ENCODE measurements at regions not wholly inside any gene's neighbourhood (a gene's known extent, or its start where the extent isn't known, plus 50 kb on each side); places are given as distances from the start of the nearest gene placed in this dataset.

DNA sequence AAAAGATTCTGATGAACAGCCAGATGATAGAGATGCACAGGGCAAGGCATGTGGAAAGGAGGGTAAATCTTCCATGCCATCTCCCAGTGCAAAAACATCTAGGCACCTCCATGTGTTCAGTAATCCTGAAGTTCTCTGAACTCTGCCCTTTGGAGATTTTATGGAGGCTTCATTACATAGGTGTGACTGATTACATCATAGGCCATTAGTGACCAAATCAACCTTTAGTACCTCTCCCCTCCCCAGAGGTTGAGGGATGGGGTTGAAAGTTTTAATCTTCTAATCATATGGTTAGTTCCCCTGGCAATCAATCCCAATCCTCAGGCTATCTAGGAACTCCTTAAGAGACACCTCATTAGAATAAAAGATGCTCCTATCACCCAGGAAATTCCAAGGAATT is 2190.2 kb upstream of the PIK3C3 start (continued):
- TF ChIP-seq, protein P1, sequence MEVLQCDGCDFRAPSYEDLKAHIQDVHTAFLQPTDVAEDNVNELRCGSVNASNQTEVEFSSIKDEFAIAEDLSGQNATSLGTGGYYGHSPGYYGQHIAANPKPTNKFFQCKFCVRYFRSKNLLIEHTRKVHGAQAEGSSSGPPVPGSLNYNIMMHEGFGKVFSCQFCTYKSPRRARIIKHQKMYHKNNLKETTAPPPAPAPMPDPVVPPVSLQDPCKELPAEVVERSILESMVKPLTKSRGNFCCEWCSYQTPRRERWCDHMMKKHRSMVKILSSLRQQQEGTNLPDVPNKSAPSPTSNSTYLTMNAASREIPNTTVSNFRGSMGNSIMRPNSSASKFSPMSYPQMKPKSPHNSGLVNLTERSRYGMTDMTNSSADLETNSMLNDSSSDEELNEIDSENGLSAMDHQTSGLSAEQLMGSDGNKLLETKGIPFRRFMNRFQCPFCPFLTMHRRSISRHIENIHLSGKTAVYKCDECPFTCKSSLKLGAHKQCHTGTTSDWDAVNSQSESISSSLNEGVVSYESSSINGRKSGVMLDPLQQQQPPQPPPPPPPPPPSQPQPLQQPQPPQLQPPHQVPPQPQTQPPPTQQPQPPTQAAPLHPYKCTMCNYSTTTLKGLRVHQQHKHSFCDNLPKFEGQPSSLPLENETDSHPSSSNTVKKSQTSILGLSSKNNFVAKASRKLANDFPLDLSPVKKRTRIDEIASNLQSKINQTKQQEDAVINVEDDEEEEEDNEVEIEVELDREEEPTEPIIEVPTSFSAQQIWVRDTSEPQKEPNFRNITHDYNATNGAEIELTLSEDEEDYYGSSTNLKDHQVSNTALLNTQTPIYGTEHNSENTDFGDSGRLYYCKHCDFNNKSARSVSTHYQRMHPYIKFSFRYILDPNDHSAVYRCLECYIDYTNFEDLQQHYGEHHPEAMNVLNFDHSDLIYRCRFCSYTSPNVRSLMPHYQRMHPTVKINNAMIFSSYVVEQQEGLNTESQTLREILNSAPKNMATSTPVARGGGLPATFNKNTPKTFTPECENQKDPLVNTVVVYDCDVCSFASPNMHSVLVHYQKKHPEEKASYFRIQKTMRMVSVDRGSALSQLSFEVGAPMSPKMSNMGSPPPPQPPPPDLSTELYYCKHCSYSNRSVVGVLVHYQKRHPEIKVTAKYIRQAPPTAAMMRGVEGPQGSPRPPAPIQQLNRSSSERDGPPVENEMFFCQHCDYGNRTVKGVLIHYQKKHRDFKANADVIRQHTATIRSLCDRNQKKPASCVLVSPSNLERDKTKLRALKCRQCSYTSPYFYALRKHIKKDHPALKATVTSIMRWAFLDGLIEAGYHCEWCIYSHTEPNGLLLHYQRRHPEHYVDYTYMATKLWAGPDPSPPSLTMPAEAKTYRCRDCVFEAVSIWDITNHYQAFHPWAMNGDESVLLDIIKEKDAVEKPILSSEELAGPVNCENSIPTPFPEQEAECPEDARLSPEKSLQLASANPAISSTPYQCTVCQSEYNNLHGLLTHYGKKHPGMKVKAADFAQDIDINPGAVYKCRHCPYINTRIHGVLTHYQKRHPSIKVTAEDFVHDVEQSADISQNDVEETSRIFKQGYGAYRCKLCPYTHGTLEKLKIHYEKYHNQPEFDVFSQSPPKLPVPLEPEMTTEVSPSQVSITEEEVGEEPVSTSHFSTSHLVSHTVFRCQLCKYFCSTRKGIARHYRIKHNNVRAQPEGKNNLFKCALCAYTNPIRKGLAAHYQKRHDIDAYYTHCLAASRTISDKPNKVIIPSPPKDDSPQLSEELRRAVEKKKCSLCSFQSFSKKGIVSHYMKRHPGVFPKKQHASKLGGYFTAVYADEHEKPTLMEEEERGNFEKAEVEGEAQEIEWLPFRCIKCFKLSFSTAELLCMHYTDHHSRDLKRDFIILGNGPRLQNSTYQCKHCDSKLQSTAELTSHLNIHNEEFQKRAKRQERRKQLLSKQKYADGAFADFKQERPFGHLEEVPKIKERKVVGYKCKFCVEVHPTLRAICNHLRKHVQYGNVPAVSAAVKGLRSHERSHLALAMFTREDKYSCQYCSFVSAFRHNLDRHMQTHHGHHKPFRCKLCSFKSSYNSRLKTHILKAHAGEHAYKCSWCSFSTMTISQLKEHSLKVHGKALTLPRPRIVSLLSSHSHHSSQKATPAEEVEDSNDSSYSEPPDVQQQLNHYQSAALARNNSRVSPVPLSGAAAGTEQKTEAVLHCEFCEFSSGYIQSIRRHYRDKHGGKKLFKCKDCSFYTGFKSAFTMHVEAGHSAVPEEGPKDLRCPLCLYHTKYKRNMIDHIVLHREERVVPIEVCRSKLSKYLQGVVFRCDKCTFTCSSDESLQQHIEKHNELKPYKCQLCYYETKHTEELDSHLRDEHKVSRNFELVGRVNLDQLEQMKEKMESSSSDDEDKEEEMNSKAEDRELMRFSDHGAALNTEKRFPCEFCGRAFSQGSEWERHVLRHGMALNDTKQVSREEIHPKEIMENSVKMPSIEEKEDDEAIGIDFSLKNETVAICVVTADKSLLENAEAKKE (CRISPR knock-in tag; IDR thresholded peaks at IDR 0.05): no peak

DNA sequence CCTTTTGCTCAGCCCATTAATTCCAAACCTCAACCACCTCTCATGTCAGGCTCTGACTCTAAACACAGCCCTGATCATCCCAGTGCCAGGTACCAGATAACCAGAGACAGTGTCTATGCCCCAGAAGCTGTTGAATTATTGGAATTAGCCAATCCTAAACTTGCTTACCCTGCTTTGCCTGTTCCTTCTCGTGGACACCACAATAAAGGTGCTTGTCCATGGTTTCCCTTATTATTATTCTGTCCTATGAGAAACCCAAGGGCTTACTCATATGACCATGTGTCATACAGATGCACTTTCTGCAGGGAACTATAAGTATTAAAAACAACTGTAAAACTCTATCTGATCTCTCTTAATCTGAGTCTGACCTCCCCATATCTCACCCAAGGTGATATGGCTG is 2193.8 kb upstream of the PIK3C3 start:
- no peak overlapping the region for H3K4me3 Mint-ChIP-seq
- H3K36me3 Mint-ChIP-seq (ENCODE audit: low read depth): no peaks in the 10 kb centered on the region
- H3K4me3 ChIP-seq: no peak overlapping the region
- no peaks in the 10 kb centered on the region for H3K9me2 ChIP-seq (ENCODE audit: insufficient read depth)
- no peaks in the 10 kb centered on the region for H3K36me3 ChIP-seq (ENCODE audit: insufficient read depth)
- H3K4me1 Mint-ChIP-seq: peaks cover 3% of the 10 kb centered on the region; the same call in 1 of the 3 replicates
- H3K4me1 ChIP-seq (ENCODE audit: insufficient read depth): peaks cover 4% of the 10 kb centered on the region; the same call in 1 of the 2 replicates
- no peaks in the 10 kb centered on the region for H3K27me3 Mint-ChIP-seq (ENCODE audit: insufficient read depth, low read depth, poor library complexity)
- no peak overlapping the region for H2AFZ ChIP-seq
- peaks cover 80% of the 10 kb centered on the region for H3K79me2 ChIP-seq (replicated peaks; ENCODE audit: insufficient read depth)
- H3K27ac ChIP-seq (ENCODE audit: low read depth): no peak overlapping the region
- peaks cover 7% of the 10 kb centered on the region; the same call in 1 of the 2 replicates for H4K20me1 ChIP-seq (replicated peaks; ENCODE audit: insufficient read depth)
- no peaks in the 10 kb centered on the region for H3F3A ChIP-seq (replicated peaks; ENCODE audit: low read depth)
- H3K27me3 ChIP-seq (ENCODE audit: insufficient read depth): no peaks in the 10 kb centered on the region
- no peak overlapping the region for H3K4me2 ChIP-seq
- ATAC-seq: no peak
- H3K27ac Mint-ChIP-seq: no peak overlapping the region
- no peaks in the 10 kb centered on the region for H3K9me3 Mint-ChIP-seq
- no peak for DNase-seq (ENCODE audit: low spot score)
- TF ChIP-seq, protein P2, sequence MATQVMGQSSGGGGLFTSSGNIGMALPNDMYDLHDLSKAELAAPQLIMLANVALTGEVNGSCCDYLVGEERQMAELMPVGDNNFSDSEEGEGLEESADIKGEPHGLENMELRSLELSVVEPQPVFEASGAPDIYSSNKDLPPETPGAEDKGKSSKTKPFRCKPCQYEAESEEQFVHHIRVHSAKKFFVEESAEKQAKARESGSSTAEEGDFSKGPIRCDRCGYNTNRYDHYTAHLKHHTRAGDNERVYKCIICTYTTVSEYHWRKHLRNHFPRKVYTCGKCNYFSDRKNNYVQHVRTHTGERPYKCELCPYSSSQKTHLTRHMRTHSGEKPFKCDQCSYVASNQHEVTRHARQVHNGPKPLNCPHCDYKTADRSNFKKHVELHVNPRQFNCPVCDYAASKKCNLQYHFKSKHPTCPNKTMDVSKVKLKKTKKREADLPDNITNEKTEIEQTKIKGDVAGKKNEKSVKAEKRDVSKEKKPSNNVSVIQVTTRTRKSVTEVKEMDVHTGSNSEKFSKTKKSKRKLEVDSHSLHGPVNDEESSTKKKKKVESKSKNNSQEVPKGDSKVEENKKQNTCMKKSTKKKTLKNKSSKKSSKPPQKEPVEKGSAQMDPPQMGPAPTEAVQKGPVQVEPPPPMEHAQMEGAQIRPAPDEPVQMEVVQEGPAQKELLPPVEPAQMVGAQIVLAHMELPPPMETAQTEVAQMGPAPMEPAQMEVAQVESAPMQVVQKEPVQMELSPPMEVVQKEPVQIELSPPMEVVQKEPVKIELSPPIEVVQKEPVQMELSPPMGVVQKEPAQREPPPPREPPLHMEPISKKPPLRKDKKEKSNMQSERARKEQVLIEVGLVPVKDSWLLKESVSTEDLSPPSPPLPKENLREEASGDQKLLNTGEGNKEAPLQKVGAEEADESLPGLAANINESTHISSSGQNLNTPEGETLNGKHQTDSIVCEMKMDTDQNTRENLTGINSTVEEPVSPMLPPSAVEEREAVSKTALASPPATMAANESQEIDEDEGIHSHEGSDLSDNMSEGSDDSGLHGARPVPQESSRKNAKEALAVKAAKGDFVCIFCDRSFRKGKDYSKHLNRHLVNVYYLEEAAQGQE (IDR thresholded peaks at IDR 0.05; ENCODE audit: unreplicated experiment): no peak
- TF ChIP-seq NANOG (IDR thresholded peaks at IDR 0.05; ENCODE audit: borderline replicate concordance) (no peak), POLR2AphosphoS5 (IDR thresholded peaks at IDR 0.05; ENCODE audit: low read depth) (no peak), EZH2phosphoT487 (IDR thresholded peaks at IDR 0.05; ENCODE audit: unreplicated experiment) (no peak), CREB1 (CRISPR knock-in tag; IDR thresholded peaks at IDR 0.05; ENCODE audit: low read depth) (no peak), STAT1 (IDR thresholded peaks at IDR 0.05; ENCODE audit: unreplicated experiment) (no peak), EZH2 (IDR thresholded peaks at IDR 0.05; ENCODE audit: low read depth, unreplicated experiment) (no peak), JUNB (IDR thresholded peaks at IDR 0.05; ENCODE audit: unreplicated experiment) (no peak), ZNF331 (CRISPR knock-in tag; IDR thresholded peaks at IDR 0.05; ENCODE audit: low read depth) (no peak), ZNF114 (CRISPR knock-in tag; IDR thresholded peaks at IDR 0.05) (no peak)
- TF ChIP-seq, protein P3, sequence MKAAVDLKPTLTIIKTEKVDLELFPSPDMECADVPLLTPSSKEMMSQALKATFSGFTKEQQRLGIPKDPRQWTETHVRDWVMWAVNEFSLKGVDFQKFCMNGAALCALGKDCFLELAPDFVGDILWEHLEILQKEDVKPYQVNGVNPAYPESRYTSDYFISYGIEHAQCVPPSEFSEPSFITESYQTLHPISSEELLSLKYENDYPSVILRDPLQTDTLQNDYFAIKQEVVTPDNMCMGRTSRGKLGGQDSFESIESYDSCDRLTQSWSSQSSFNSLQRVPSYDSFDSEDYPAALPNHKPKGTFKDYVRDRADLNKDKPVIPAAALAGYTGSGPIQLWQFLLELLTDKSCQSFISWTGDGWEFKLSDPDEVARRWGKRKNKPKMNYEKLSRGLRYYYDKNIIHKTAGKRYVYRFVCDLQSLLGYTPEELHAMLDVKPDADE (IDR thresholded peaks at IDR 0.05): no peak
- TF ChIP-seq, protein P4, sequence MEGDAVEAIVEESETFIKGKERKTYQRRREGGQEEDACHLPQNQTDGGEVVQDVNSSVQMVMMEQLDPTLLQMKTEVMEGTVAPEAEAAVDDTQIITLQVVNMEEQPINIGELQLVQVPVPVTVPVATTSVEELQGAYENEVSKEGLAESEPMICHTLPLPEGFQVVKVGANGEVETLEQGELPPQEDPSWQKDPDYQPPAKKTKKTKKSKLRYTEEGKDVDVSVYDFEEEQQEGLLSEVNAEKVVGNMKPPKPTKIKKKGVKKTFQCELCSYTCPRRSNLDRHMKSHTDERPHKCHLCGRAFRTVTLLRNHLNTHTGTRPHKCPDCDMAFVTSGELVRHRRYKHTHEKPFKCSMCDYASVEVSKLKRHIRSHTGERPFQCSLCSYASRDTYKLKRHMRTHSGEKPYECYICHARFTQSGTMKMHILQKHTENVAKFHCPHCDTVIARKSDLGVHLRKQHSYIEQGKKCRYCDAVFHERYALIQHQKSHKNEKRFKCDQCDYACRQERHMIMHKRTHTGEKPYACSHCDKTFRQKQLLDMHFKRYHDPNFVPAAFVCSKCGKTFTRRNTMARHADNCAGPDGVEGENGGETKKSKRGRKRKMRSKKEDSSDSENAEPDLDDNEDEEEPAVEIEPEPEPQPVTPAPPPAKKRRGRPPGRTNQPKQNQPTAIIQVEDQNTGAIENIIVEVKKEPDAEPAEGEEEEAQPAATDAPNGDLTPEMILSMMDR (conservative IDR thresholded peaks at IDR 0.05; ENCODE audit: low read depth in 2 of 2): no peak

Measured in GM23338 (cell line).